PC-9 (cell line): ENCODE measurements at regions not wholly inside any gene's neighbourhood (a gene's known extent, or its start where the extent isn't known, plus 50 kb on each side); places are given as distances from the start of the nearest gene placed in this dataset.

Source experiments
- EZH2 ChIP-seq: fragments of 200-600 bp; sonication (generic); IDR thresholded peaks from 2 replicates; pipeline ENCODE4 v1.8.0; 2017; ENCODE audit warnings: antibody characterized with exemption, low read depth
- TF ChIP-seq, protein P1 (sequence below): fragments of 200-600 bp; sonication (generic); conservative IDR thresholded peaks from 2 replicates; pipeline ENCODE4 v1.6.1; 2017; ENCODE audit warnings: mixed run types, antibody characterized with exemption, mild to moderate bottlenecking, moderate library complexity

DNA sequence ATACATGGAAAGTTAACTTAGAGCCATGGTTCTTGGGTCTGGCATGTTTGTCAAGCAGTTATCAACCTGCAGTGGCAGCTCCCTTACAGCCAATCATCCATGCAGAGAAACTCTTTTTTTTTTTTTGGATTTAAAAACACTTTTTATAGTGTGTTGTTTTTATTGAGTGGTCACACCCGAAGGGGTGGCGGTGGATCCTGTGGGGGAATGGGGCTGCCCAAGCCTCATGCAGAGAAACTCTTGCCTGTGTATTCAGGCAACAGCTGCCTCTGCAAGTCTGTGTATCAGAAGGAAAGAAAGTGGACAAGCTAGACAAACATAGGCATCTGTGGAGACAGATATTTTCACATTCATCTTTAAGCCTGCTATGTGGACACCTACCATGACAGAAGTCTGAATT lies 104.8 kb downstream of the GLUL start:
- no peak for TF ChIP-seq EZH2
- TF ChIP-seq, protein P1, sequence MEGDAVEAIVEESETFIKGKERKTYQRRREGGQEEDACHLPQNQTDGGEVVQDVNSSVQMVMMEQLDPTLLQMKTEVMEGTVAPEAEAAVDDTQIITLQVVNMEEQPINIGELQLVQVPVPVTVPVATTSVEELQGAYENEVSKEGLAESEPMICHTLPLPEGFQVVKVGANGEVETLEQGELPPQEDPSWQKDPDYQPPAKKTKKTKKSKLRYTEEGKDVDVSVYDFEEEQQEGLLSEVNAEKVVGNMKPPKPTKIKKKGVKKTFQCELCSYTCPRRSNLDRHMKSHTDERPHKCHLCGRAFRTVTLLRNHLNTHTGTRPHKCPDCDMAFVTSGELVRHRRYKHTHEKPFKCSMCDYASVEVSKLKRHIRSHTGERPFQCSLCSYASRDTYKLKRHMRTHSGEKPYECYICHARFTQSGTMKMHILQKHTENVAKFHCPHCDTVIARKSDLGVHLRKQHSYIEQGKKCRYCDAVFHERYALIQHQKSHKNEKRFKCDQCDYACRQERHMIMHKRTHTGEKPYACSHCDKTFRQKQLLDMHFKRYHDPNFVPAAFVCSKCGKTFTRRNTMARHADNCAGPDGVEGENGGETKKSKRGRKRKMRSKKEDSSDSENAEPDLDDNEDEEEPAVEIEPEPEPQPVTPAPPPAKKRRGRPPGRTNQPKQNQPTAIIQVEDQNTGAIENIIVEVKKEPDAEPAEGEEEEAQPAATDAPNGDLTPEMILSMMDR: no peak
